ENCODE measurements at regions not wholly inside any gene's neighbourhood (a gene's known extent, or its start where the extent isn't known, plus 50 kb on each side); places are given as distances from the start of the nearest gene placed in this dataset.

GRCh38 chr5:18699681-18700080 lies 1065.4 kb downstream of the TAF11L14 start:
- Histone ChIP-seq H3K4me1 (ENCODE audit: insufficient read depth, low read length) (peaks cover 7% of the 10 kb centered on the region; the same call in 1 of the 2 replicates), H4K20me1 (ENCODE audit: insufficient read depth, low read length) (no peaks in the 10 kb centered on the region), H2AFZ (ENCODE audit: low read length) (no peak overlapping the region), H3K9me3 (ENCODE audit: low read length) (no peaks in the 10 kb centered on the region), H3K9ac (ENCODE audit: insufficient read depth, low read depth, low read length) (no peak overlapping the region), H3K79me2 (ENCODE audit: insufficient read depth, low read length) (no peaks in the 10 kb centered on the region), H3K36me3 (replicated peaks in 1 of 2; ENCODE audit: control insufficient read depth in 1 of 2, insufficient read depth in 2 of 2, low read length in 2 of 2) (no peaks in the 10 kb centered on the region), H3K27me3 (ENCODE audit: control insufficient read depth in 1 of 2, insufficient read depth in 2 of 2, low read length in 2 of 2) (no peaks in the 10 kb centered on the region), H3K4me3 (replicated peaks in 1 of 3; ENCODE audit: insufficient read depth in 1 of 3, low read depth in 2 of 3, low read length in 3 of 3) (no peak overlapping the region), H3K4me2 (ENCODE audit: low read depth, low read length) (no peak overlapping the region), H3K27ac (ENCODE audit: extremely low read length, insufficient read depth, low read length) (no peak overlapping the region)
- POLR2A ChIA-PET = no interaction called here
- in situ Hi-C loops (cut with HindIII; ENCODE audit: extremely low pct_ligation_motif_present, low pct_unique_long_range_greater_than_20kb) (loop anchor here (10.0 kb wide), 1 partner anchor 235 kb away; no protein-coding TSS in a partner anchor), intact Hi-C loops (cut with micrococcal nuclease; ENCODE audit: unreplicated experiment) (no loop called here)
- CTCF ChIA-PET (ENCODE audit: low intra/inter-chr PET ratio, low total read pairs) = interaction anchor here (2.0 kb wide), 1 partner anchor 233 kb away, joined by 15 read pairs; no protein-coding TSS in a partner anchor
- no TSS peak for BruUV-seq (replicated peaks)
- ATAC-seq = no peak
- no peak for TF ChIP-seq ZNF550 (CRISPR knock-in tag; IDR thresholded peaks at IDR 0.05; ENCODE audit: borderline replicate concordance)
- TF ChIP-seq XBP1 (CRISPR knock-in tag; IDR thresholded peaks at IDR 0.05) = no peak
- TF ChIP-seq MYNN (CRISPR knock-in tag; IDR thresholded peaks at IDR 0.05; ENCODE audit: low read depth) = no peak
- TF ChIP-seq TMF1 (CRISPR knock-in tag; IDR thresholded peaks at IDR 0.05; ENCODE audit: low read depth) = no peak
- no peak for TF ChIP-seq ZFP62 (CRISPR knock-in tag; IDR thresholded peaks at IDR 0.05)
- no peak for FAIRE-seq
- DNase-seq (ENCODE audit: low spot score) = no peak
- WGBS (ENCODE audit: low lambda C conversion rate) = 0% methylated on average over 1 of the region's 1 CpG

- CTCF ChIA-PET (ENCODE audit: low intra/inter-chr PET ratio, low total read pairs) = no interaction called here
- in situ Hi-C loops (cut with HindIII; ENCODE audit: extremely low pct_ligation_motif_present, low pct_unique_long_range_greater_than_20kb) = no loop called here
- no peak for FAIRE-seq
Observed at GRCh38 chr5:18702821-18703220, 1068.6 kb downstream of the TAF11L14 start.

More at GRCh38 chr5:18702821-18703220, 1068.6 kb downstream of the TAF11L14 start:
- no peaks in the 10 kb centered on the region for H3K79me2 ChIP-seq (ENCODE audit: insufficient read depth, low read length)
- H3K36me3 ChIP-seq (replicated peaks in 1 of 2; ENCODE audit: control insufficient read depth in 1 of 2, insufficient read depth in 2 of 2, low read length in 2 of 2) = no peaks in the 10 kb centered on the region
- intact Hi-C loops (cut with micrococcal nuclease; ENCODE audit: unreplicated experiment) = no loop called here
- H4K20me1 ChIP-seq (ENCODE audit: insufficient read depth, low read length) = no peaks in the 10 kb centered on the region
- TF ChIP-seq ZFX (CRISPR knock-in tag; IDR thresholded peaks at IDR 0.05; ENCODE audit: low read depth) = no peak
- no peaks in the 10 kb centered on the region for H3K9me3 ChIP-seq (ENCODE audit: low read length)
- no peak overlapping the region for H3K27ac ChIP-seq (ENCODE audit: extremely low read length, insufficient read depth, low read length)
- no peak overlapping the region for H2AFZ ChIP-seq (ENCODE audit: low read length)
- no peak for DNase-seq (ENCODE audit: low spot score)
- no peak overlapping the region for H3K4me2 ChIP-seq (ENCODE audit: low read depth, low read length)
- H3K4me1 ChIP-seq (ENCODE audit: insufficient read depth, low read length) = peaks cover 5% of the 10 kb centered on the region; the same call in 1 of the 2 replicates
- no peaks in the 10 kb centered on the region for H3K27me3 ChIP-seq (ENCODE audit: control insufficient read depth in 1 of 2, insufficient read depth in 2 of 2, low read length in 2 of 2)
- no peak overlapping the region for H3K4me3 ChIP-seq (replicated peaks in 1 of 3; ENCODE audit: insufficient read depth in 1 of 3, low read depth in 2 of 3, low read length in 3 of 3)
- BruUV-seq (replicated peaks) = no TSS peak
- WGBS (ENCODE audit: low lambda C conversion rate) = 0% methylated on average over 1 of the region's 1 CpG
- no peak for ATAC-seq
- H3K9ac ChIP-seq (ENCODE audit: insufficient read depth, low read depth, low read length) = no peak overlapping the region
- POLR2A ChIA-PET = no interaction called here

All from HepG2 (cell line).